ENCODE measurements at regions not wholly inside any gene's neighbourhood (a gene's known extent, or its start where the extent isn't known, plus 50 kb on each side); places are given as distances from the start of the nearest gene placed in this dataset.

GRCh38 chr7:34488766-34489165 lies 169.3 kb upstream of the NPSR1 start:
- TF ChIP-seq CTCF (IDR thresholded peaks at IDR 0.05) (no peak), POLR2AphosphoS5 (IDR thresholded peaks at IDR 0.05) (no peak)

All from breast epithelium (tissue), 3 donors.